GM19397 (cell line): ENCODE measurements at regions not wholly inside any gene's neighbourhood (a gene's known extent, or its start where the extent isn't known, plus 50 kb on each side); places are given as distances from the start of the nearest gene placed in this dataset.
"Not testable (repeated sequence)": the region's sequence is repeated elsewhere in the genome, so short reads cannot be mapped to it uniquely, and the experiment has no call there.

Experiments
- ATAC-seq: cut with Tn5 transposase; IDR thresholded peaks from one replicate; pipeline ENCODE4 v1.9.1; 2021; ENCODE audit warnings: mild to moderate bottlenecking, moderate library complexity; ENCODE audit not compliant: unreplicated experiment

DNA sequence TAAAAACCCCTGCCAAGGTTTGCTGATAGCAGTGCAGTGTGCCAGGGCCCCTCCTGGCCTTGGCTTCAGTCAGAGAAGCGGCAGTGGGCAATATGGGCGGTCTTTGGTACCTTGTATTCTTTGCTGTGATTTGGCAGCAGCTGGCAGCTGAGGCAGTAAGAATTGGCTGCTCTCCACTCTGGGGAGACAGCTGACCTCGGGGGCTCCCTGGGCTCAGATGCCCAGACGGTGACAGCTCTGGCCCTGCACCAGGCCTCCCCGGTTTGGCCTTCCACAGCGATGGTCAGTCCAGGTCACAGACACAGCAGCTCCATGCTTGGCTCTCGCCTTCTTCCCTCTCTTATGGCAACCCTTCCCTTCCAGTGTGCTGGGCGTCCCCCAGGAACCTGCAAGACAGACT is 330.9 kb downstream of the BCOR start:
- ATAC-seq, result no peak

DNA sequence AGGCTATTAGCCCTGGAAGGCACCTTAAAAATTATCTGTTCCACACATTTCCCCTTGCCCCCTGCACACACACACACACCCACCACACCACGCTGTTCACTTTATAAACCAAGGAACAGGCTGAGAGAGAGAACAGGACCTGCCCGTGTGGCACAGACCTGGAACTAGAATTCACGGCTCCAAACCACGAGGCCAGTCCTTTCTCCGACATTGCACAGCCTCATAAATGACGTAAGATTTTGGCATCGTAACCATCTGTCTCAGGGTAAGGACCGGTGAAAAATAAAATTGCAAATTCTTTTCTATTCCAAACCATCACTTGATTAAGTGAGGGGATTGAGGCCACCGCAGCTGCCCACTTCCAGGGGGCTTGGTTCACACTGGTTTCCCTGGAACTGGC is 330.3 kb downstream of the BCOR start:
- ATAC-seq, result no peak

DNA sequence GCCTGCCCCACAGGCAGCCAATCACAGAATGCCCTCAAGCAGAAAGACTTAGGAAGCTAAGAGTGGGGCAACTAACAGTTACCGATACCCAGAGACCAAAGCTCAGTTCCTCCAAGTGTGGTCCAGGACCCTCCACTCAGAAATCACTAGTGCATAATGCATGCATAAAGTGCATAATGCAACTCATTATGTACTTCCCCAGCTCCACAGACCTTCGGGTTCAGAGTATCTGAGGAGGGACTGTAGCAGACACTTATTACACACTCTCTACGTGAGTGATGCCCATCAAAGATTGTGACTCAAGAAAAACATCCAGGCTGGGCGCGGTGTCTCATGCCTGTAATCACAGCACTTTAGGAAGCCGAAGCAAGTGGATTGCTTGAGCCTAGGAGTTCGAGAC is 328.0 kb downstream of the BCOR start:
- ATAC-seq, result no peak

DNA sequence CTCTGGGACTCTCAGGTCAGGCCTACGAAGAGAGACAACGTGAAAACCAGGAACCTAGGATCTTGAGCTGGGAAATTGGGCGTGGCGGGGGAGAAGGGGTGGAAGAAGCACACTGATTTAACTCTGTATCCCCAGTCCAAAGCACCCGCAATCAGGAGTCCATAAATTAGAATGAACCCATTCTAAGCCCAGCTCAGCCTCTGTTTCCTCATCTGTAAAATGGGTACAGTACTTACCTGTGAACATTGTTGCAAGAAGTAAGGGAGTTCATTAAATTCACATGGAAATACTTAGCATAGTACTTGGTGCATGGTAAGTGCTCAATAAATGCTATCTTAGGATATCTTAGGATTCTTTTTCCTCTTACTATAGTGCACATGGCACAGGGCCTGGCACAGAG is 326.7 kb downstream of the BCOR start:
- no peak for ATAC-seq

DNA sequence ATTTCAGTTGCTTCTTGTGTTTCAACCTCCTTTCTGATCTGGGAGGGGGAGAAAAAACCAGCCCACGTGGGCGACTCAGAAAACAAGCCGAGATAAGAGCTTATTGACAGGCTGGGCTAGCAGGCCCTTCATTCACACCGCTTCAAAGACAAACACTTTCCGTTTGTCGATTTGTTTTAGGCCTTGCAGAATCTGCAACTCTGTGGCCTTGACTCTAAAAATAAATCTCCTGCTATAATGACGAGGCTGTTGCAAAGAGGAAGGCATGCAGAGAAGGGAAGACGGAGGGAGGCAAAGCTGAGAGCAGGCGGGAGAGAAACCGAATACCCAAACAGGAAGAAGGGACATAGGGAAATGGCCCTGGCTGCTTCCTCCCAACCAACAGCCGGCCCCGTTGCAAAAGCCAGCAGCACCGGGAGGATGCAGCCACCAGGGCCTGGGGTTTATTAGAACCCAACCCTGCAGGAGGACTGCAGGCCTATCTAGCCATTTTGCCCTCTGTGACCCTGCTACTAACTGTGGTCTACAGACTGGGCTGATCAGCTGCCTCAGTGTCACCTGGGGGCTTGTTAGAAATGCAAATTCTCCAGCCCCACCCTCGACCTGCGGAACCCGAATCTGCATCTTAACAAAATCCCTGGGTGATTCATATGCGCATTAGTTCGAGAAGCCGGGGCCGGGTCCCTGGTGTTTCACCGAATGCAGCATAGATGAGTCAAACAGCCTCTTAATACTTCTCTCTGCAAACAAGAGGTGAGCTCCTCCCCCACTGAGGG is 325.5 kb downstream of the BCOR start:
- no peak for ATAC-seq

DNA sequence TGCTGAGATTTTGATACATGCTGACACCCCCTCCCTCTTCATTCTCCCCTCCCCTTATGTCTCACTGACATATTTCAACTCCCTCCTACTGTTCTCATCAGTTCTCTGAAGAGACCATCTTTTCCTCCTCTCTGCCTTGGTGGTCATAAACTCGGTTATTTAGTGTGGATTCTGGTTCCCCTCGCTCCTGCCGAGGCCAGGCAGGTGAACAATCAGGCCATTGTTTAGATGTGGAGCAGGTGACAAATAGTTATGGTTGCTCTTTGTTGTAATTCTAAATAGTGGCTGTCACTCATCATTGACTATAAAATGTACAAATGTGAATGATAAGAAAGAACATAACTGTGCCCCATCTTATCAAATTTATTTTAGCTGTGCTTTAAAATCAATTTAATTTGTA is 324.6 kb downstream of the BCOR start:
- no peak for ATAC-seq

DNA sequence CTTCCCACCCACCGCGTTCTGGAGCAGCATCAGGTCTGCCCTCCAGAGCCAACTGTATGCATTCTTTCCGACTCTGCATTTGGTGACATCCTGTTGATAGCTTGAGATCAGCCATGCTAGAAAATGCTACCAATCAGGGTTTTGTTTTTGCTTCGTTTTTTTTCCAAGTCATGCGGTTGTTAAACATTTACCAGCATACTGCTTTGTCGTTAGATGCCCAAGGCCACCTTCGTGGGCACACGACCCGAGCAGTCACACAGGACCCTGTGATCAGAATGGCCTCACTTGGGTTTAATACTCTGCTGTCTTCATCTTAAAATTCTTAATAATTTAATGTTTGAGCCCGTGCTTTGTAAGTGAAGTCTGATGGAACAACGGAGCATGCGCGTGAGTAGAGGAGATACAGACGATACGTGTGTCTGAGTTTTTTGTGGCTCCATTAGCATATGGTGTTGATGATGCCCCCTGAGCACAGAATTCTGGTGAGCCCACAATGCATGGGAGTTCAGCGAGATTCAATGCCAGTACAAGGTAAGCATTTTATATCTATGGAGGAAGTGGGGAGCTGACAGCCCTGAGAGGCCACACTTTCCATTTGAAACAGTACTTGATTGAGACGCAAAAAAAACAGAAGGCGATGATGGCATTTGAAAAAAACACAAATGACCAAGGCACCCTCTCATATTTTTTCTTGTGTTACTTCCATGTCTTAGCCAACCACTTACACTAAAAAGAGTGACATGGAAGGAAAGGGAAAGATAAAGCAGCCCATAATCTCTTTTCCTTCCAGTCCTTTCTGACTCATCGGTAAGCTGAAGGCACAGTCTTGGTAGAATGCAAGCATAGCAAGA is 323.6 kb downstream of the BCOR start:
- ATAC-seq, result no peak

DNA sequence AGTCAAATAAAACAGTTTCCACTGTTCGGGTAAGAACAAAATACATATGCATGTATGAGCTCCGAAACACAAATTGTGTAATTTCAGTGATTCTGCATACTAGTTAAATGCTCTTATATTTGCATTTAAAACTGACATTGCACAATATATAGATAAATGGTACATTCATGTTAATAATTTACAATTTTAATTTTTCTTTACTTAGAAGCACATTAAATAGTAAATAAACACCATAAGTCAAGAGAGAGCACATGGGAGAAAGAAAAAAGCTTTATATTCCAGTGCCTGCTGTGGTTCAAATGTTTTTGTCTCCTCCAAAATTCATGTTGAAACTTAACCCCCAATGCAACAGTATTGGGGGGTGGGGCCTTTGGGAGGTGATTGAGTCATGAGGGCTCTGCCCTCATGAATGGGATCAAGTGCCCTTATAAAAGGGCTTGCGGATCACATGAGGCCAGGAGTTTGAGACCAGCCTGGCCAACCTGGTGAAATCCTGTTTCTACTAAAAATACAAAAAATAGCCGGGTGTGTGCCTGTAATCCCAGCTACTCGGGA is 322.9 kb downstream of the BCOR start:
- ATAC-seq, result no peak

DNA sequence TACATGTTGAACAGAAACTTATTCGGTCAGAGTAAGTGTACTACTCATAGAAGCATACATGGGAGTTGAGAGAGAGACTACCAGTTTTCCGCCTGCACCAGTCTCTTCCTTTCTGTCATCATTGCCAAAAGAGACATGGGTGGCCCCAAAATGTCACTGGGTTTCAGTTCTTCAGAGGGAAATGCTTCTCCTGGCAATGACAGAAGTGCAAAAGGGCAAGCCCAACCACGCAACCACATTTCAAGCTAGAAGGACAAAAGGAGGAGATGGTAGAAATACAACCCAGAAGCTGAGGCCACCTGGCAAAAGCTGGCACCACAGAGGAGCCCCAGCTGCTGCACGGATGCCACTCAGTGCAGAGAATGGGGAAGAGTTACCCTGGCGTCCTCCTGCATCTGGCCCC is 320.1 kb downstream of the BCOR start:
- ATAC-seq, result no peak

DNA sequence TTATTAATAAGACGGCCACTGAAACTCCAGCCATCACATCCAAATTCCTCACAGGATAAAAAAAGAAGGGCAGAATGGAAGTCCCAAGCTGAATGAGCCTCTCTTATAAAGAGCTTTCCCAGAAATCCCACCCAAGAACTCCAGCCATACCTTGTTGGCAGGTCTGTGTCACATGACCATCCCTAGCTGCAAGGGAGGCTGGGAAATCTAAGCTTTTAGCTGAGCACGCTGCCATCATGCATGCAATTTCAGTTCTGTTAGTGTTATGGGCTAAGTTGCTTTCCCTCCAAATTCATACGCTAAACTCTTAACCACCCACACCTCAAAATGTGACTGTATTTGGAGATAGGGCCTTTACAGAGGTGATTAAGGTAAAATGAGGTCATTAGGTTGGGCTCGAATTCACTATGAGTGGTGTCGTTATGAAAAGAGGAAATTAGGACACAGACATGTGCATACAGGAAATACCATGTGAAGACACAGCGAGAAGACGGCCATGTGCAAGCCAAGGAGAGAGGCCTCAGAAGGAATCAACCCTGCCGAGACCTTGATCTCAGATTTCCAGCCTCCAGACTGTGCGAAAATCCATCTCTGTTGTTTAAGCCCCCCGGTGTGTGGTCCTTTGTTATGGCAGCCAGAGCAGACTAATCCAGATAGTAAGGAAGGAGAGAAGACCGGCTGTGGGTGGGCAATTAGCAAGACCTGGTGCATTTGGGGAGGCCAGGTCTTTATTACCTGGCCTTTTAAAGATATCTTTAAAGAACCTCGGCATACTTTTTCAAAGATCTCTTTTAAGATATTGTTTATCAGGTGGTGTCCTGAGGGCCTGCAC is 317.6 kb downstream of the BCOR start:
- ATAC-seq, result no peak

DNA sequence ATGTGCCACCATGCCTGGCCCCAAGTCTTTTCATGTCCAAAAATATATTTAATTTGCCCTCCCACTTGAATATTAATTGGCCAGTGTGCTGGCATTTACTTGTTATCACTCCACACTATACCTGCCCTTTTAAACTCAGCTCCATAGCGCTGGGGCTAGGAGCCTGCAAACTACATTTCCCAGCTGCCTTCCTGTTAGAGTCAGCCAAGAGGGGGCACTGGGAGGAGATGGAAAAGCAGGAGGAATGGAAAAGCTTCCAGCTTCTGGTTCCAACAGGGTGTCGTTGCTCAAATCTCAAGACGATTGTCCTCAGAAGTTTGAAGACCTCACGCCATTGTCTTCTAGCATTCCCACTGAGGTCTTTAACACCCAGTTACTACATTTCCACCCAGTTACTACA is 315.5 kb downstream of the BCOR start:
- no peak for ATAC-seq

DNA sequence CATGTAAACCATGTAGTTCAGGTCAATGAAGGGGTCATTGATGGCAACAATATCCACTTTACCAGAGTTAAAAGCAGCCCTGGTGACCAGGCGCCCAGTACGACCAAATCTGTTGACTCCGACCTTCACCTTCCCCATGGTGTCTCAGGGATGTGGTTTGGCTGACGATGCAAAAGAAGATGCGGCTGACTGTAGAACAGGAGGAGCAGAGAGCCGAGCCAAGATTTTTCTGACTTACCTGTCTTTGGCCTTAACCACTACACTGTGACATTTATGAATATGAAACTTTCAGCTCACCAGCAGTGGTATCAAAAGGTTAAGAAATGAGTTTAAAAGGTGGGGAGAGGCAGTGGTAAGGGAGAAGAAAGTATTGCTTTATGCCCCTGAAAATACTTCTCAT is 309.8 kb downstream of the BCOR start:
- ATAC-seq, result no peak

DNA sequence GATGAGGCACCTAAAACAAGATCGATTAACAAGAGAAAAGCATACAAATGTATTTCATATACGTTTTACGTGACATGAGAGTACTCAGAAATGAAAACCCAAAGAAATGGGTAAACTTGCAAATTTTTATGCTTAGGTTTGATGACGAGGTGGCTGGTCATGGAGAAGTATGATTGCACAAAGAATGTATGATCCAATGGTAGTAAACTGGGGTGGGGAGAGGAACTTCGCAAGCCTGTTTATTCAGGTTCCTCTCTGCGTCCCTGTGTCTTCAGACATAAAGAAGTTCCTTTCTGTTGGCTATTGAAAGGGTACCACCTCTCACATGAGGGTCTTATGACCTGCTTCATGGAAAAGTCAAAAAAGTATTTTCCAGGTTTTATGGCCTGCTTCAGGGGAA is 309.2 kb downstream of the BCOR start:
- ATAC-seq, result no peak

DNA sequence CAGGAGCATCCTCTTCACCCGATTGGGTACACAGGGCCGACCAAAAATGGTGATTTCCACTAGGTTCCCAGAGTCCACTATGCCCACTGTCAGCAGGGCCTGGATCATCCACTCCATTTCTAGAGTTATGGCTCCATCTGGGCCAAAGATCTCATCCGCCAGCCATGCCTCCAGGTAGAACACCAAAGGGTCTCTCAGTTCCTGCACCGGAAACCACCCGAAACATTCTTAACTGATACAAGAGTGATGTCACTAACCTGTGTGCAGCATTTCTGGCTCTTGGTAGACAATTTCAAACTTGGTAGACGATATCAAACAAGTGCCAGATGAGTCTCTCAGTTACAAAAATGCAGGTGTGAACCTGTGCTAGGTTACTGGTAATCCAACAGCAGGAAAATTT is 306.1 kb downstream of the BCOR start:
- ATAC-seq, result no peak

DNA sequence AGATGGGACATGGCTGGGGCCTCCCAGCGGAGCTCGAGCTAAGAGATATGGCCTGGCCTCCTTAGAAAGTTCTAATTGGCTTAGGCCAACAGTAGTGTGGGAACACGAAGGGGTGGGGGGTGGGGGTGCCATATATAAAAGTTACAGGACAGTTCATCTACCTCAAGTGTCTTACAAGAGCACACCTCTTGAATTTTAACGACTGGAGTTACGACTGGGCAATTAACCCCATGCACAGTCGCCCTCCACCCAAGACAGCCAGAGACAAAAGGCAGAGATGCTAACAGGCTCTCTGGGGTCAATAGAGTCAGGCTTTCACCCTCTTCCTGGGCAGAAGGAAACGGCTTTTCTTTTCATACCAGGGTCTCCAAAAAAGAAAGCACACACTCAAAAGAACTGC is 302.2 kb downstream of the BCOR start:
- no peak for ATAC-seq

DNA sequence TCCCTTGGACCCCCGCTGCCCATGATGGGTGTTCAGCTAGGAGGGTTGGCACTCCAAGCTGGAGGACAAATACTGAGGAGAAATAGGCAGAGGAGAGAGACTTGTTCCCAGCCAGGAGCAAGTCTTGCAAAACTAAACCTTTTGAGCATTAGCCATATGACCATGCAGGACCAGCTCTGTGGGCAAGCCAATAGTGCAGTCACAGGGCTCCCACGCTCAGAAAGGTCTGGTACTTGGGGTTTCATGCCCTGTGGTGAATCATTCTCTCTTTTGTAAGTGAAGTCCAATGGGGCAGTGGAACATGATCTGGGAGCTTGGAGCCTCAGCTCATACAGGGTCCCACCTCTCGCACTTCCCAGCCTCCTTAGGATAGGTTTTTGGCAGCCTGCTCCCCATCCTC is 300.9 kb downstream of the BCOR start:
- ATAC-seq, result no peak

DNA sequence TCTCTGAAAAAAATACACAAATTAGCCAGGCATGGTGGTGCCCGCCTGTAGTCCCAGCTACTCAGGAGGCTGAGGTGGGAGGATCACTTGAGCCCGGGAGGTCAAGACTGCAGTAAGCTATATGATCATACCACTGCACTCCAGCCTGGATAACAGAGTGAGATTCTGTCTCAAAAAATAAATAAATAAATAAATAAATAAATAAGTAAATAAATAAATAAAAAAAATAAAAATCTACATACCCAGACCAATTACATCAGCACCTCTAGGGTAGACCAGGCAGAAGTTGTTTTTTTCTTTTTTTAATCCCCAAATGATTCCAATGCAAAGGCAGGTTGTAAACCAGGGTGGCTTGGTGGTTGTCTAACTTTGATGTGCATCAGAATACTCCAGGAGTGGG is 299.3 kb downstream of the BCOR start:
- ATAC-seq, result not testable (repeated sequence)

DNA sequence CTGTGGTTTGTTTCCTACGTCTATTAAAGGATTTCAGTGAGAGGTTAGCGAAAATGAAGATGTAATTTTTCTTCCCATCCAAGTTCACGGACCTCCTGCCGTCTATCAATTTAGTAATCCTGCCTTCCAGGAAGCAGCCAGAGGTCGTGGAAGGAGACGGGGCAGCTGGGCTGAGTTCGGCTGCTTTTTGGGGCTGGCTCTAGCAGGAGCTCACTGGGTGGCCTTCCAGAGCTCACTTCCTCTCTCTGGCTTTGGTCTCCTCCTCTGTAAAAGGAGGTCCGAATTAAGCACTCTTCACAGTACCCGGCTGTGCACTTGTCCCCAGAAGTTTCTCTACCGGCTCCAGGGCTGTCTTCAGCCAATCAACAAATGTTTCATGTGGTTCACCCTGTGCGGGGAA is 295.4 kb downstream of the BCOR start:
- no peak for ATAC-seq

DNA sequence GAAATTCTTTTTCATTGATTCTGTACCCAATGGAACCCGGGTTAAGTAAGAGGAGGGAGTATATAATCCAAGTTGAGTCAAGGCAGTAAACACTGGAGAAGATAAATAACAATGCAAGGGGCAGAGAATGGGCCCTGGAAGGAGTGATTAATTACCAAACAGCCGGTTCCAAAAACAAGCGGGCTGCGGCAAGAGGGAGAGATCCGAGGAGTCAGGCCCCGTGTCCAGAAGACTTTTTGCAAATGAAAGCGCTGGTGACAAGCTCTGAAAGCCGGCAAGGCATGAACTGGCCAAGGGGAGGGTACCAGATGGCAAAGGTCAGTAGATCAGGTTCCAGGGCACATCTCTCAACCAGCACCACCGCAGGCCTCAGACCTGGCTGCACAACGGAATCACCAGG is 294.9 kb downstream of the BCOR start:
- ATAC-seq, result no peak

DNA sequence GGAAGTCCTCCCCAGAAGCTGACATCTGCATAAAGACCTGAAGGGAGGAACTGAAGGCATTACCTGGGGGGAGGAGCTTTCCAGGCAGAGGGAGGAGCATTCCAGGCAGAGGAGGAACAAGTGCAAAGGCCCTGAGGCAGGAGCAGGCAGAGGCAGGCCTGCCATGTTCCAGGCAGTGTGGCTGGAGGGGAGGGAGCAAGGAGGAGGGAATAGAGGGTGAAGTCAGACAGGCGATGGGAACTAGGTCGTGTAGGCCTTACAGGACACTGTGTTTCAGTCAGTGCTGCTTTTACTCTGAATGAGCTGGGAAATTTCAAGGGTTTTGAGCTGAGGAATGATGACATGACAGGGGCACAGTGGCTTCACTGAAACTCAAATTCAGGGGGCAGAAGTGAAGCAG is 292.7 kb downstream of the BCOR start:
- no peak for ATAC-seq

DNA sequence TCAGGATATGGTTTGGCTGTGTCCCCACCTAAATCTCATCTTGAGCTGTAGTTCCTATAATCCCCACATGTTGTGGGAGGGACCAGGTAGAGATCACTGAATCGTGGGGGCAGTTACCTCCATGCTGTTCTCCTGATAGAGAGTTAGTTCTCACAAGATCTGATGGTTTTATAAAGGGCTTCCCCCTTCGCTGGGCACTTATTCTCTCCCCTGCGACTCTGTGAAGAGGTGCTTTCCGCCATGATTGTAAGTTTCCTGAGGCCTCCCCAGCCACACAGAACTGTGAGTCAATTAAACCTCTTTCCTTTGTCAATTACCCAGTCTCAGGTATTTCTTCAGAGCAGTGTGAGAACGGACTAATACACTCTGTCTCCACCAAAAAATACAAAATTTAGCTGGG is 291.9 kb downstream of the BCOR start:
- ATAC-seq, result no peak
